K562 (cell line): ENCODE measurements at regions not wholly inside any gene's neighbourhood (a gene's known extent, or its start where the extent isn't known, plus 50 kb on each side); places are given as distances from the start of the nearest gene placed in this dataset.

Experiments
- ATAC-seq: fragments of 200-7000 bp; cut with Tn5 transposase; 3 replicates; pipeline ENCODE4 v1.9.1; 2020; ENCODE audit warnings: moderate library complexity
- BruUV-seq: library from RNA; stranded (reverse); fragments of 400-500 nt; replicated peaks from 2 replicates; lab custom pipeline; 2021; lab: Mats Ljungman, UMichigan
- CTCF ChIA-PET: fragments of 300-600 bp; formaldehyde crosslinking; extraction: SDS; loops from one replicate; lab custom pipeline; 2021; ENCODE audit warnings: low intra/inter-chr PET ratio; lab: Yijun Ruan, JAX
- POLR2A ChIA-PET: fragments of 300-600, 350-650 bp; sonication (Branson Sonifier 250); formaldehyde crosslinking; extraction: SDS; loops from one replicate; lab custom pipeline; 2021; ENCODE audit warnings: antibody characterized with exemption, inconsistent platforms; lab: Yijun Ruan, JAX
- DNase-seq, 4 experiments: peaks; one replicate each; pipeline versions ENCODE4 v3.0.0 to v3.0.0-alpha.2; 2011 to 2018; ENCODE audit warnings: low spot score in 3 of 4, mixed read lengths in 3 of 4; ENCODE audit errors: extremely low read depth in 1 of 4
- FAIRE-seq: peaks from 2 replicates; lab custom pipeline; 2011; peaks lifted over from hg19 to GRCh38; lab: Jason Lieb, UNC
- H2AFZ ChIP-seq: 2 replicates; pipeline ENCODE4 v1.6.0; 2011; ENCODE audit warnings: low read depth, low read length, control low read depth, inconsistent platforms
- H3K27ac ChIP-seq: fragments of 200-600 bp; 3 replicates; pipeline ENCODE4 v1.8.0; 2011; ENCODE audit warnings: low read depth, mild to moderate bottlenecking, control low read depth, inconsistent platforms, low read length, moderate library complexity, mixed read lengths; ENCODE audit errors: extremely low read depth
- H3K27me3 ChIP-seq, 2 experiments: fragments of 300-600 bp in 1 of 2; 2 replicates in 1 of 2; 3 replicates in 1 of 2; pipeline versions ENCODE4 v1.6.0 to v1.8.0; 2011; ENCODE audit warnings: inconsistent platforms in 2 of 2, low read length in 2 of 2, mild to moderate bottlenecking in 1 of 2, mixed read lengths in 1 of 2, moderate library complexity in 1 of 2; ENCODE audit not compliant: control insufficient read depth in 2 of 2, insufficient read depth in 2 of 2
- H3K36me3 ChIP-seq: fragments of 300-600 bp; 3 replicates; pipeline ENCODE4 v1.8.0; 2011; ENCODE audit warnings: mild to moderate bottlenecking, low read length, inconsistent platforms; ENCODE audit not compliant: control insufficient read depth, insufficient read depth
- H3K4me1 ChIP-seq, 2 experiments: fragments of 200-600 bp in 1 of 2; replicated peaks in 1 of 2; 2 replicates in 1 of 2; 3 replicates in 1 of 2; pipeline versions ENCODE4 v1.5.1 to v1.8.0; 2011; ENCODE audit warnings: inconsistent platforms in 2 of 2, low read length in 2 of 2, mild to moderate bottlenecking in 1 of 2, mixed read lengths in 1 of 2, moderate library complexity in 1 of 2; ENCODE audit not compliant: control insufficient read depth in 2 of 2, insufficient read depth in 2 of 2
- H3K4me2 ChIP-seq: 2 replicates; pipeline ENCODE4 v1.6.1; 2011; ENCODE audit warnings: low read length, control low read depth, inconsistent platforms, mixed read lengths; ENCODE audit not compliant: insufficient read depth
- H3K4me3 ChIP-seq: fragments of 200-600 bp; sonication (generic), shearing (Covaris generic); 2 replicates; pipeline ENCODE4 v1.5.1; 2016; ENCODE audit warnings: control low read depth, inconsistent platforms
- H3K79me2 ChIP-seq: fragments of 200-600 bp; 3 replicates; pipeline ENCODE4 v1.8.0; 2011; ENCODE audit warnings: low read length, inconsistent platforms; ENCODE audit not compliant: control insufficient read depth, insufficient read depth
- H3K9ac ChIP-seq, 2 experiments: 2 replicates each; pipeline versions ENCODE4 v1.6.0 to v1.6.1; 2011; ENCODE audit warnings: low read depth in 2 of 2, low read length in 2 of 2, control low read depth in 1 of 2, inconsistent platforms in 1 of 2, mild to moderate bottlenecking in 1 of 2, mixed read lengths in 1 of 2; ENCODE audit not compliant: insufficient read depth in 1 of 2
- H3K9me1 ChIP-seq: one replicate; pipeline ENCODE4 v1.6.0; 2011; ENCODE audit warnings: inconsistent platforms, mild to moderate bottlenecking, low read length, moderate library complexity; ENCODE audit not compliant: control insufficient read depth, insufficient read depth
- H3K9me3 ChIP-seq: replicated peaks from 2 replicates; pipeline ENCODE4 v1.5.1; 2011; ENCODE audit warnings: low read depth, low read length, inconsistent platforms; ENCODE audit not compliant: control insufficient read depth, insufficient read depth
- H4K20me1 ChIP-seq: replicated peaks from 2 replicates; pipeline ENCODE4 v1.6.1; 2011; ENCODE audit warnings: low read length, inconsistent platforms, mixed read lengths; ENCODE audit not compliant: control insufficient read depth, insufficient read depth
- DNMT1 ChIP-seq: fragments of 450-650 bp; IDR thresholded peaks from 2 replicates; pipeline ENCODE4 v1.6.1; 2016; ENCODE audit warnings: antibody characterized with exemption, mild to moderate bottlenecking
- ELF4 ChIP-seq: fragments of 450-650 bp; formaldehyde crosslinking; IDR thresholded peaks from 2 replicates; pipeline ENCODE4 v1.4.0; 2022; ENCODE audit warnings: missing genetic modification characterization
- FOSL1 ChIP-seq: fragments of 200-800 bp; sonication (Bioruptor generic); conservative IDR thresholded peaks from 2 replicates; pipeline ENCODE4 v1.6.1; 2016; ENCODE audit warnings: missing genetic modification characterization, missing compliant biosample characterization
- FOXA3 ChIP-seq, 2 experiments: fragments of 450-650 bp in 1 of 2; sonication (generic) in 1 of 2; formaldehyde crosslinking; IDR thresholded peaks in 1 of 2; conservative IDR thresholded peaks in 1 of 2; 2 replicates each; pipeline versions ENCODE4 v1.4.0 to v1.8.0; 2020 to 2022; ENCODE audit warnings: mild to moderate bottlenecking in 2 of 2, missing genetic modification reagents in 1 of 2
- GTF2A2 ChIP-seq: IDR thresholded peaks from 2 replicates; pipeline ENCODE4 v1.6.1; 2016; ENCODE audit warnings: mild to moderate bottlenecking, missing genetic modification characterization, missing compliant biosample characterization
- MAX ChIP-seq: sonication (generic); formaldehyde crosslinking; IDR thresholded peaks from 2 replicates; pipeline ENCODE4 v1.9.0; 2022; ENCODE audit warnings: mild to moderate bottlenecking, missing genetic modification reagents
- MECOM ChIP-seq: fragments of 250-450 bp; sonication (Bioruptor Pico); IDR thresholded peaks from 2 replicates; pipeline ENCODE4 v1.8.0; 2022; ENCODE audit warnings: inconsistent platforms
- PCBP1 ChIP-seq: fragments of 200-400 bp; formaldehyde crosslinking; IDR thresholded peaks from 2 replicates; pipeline ENCODE4 v1.6.1; 2018; ENCODE audit warnings: mild to moderate bottlenecking, low read depth, low read length; ENCODE audit not compliant: poor library complexity, severe bottlenecking
- PCBP2 ChIP-seq: fragments of 200-400 bp; formaldehyde crosslinking; IDR thresholded peaks from 2 replicates; pipeline ENCODE4 v1.6.1; 2018; ENCODE audit warnings: low read length, low read depth, mild to moderate bottlenecking, moderate library complexity; ENCODE audit not compliant: poor library complexity, severe bottlenecking
- POLR2AphosphoS2 ChIP-seq: IDR thresholded peaks from 2 replicates; pipeline ENCODE4 v1.6.1; 2012; ENCODE audit warnings: low read length, improper control_type of control experiment
- RBM39 ChIP-seq: fragments of 200-400 bp; formaldehyde crosslinking; optimal IDR thresholded peaks from 2 replicates; pipeline ENCODE3; 2018; ENCODE audit warnings: low read depth, low read length
- RFX5 ChIP-seq: IDR thresholded peaks from 2 replicates; pipeline ENCODE4 v1.6.1; 2011; ENCODE audit warnings: low read depth, mild to moderate bottlenecking, improper control_type of control experiment, low read length
- ZBTB26 ChIP-seq: fragments of 450-650 bp; formaldehyde crosslinking; IDR thresholded peaks from 2 replicates; pipeline ENCODE4 v1.4.0; 2022; ENCODE audit warnings: missing genetic modification characterization
- ZNF140 ChIP-seq: fragments of 250-450 bp; sonication (Bioruptor Pico); IDR thresholded peaks from 2 replicates; pipeline ENCODE4 v1.8.0; 2021; ENCODE audit warnings: moderate library complexity, mild to moderate bottlenecking, inconsistent platforms
- ZNF584 ChIP-seq: fragments of 200-800 bp; sonication (Bioruptor generic); IDR thresholded peaks from 2 replicates; pipeline ENCODE4 v1.6.1; 2016; ENCODE audit warnings: low read depth, mild to moderate bottlenecking, missing genetic modification characterization, missing compliant biosample characterization
- ZNF586 ChIP-seq: fragments of 450-650 bp; formaldehyde crosslinking; conservative IDR thresholded peaks from 2 replicates; pipeline ENCODE4 v1.4.0; 2020; ENCODE audit warnings: mild to moderate bottlenecking, moderate library complexity
- ZNF77 ChIP-seq: fragments of 250-450 bp; sonication (Bioruptor Pico); IDR thresholded peaks from 2 replicates; pipeline ENCODE4 v1.5.0; 2020
- WGBS: fragments of 100-300 bp; shearing (Covaris generic); methylation state at CpG from one replicate; pipeline ENCODE4 v1.1.6; 2016; ENCODE audit warnings: low coverage, mixed read lengths; ENCODE audit not compliant: insufficient coverage; ENCODE audit errors: missing lambda C conversion rate; 5-methylcytosine and 5-hydroxymethylcytosine counted together
- in situ Hi-C: fragments of 300-500 bp; cut with MboI; formaldehyde crosslinking; loops from 4 replicates; pipeline ENCODE4 v1.15.0; 2018; ENCODE audit warnings: inconsistent platforms, mixed read lengths
- intact Hi-C: fragments of 100-400 bp; cut with micrococcal nuclease; formaldehyde crosslinking; loops from 2 replicates; pipeline ENCODE4 v1.14.2; 2022

- H3K4me3 ChIP-seq: no peak overlapping the region
- no peaks in the 10 kb centered on the region for H3K36me3 ChIP-seq
- in situ Hi-C loops (no loop called here), intact Hi-C loops (loop anchor here (2.0 kb wide), 1 partner anchor 77 kb away; no protein-coding TSS in a partner anchor)
- H2AFZ ChIP-seq: no peak overlapping the region
- H3K27ac ChIP-seq: no peak overlapping the region
- H3K27me3 ChIP-seq: no peaks in the 10 kb centered on the region
- DNase-seq (no peak), FAIRE-seq (no peak)
- no peak overlapping the region for H3K4me2 ChIP-seq
- no peaks in the 10 kb centered on the region; the same call in 1 of the 2 replicates for H3K9me3 ChIP-seq
- H3K79me2 ChIP-seq: no peaks in the 10 kb centered on the region
- 2% methylated on average over 4 of the region's 4 CpGs for WGBS
- H4K20me1 ChIP-seq: no peaks in the 10 kb centered on the region
- BruUV-seq: no TSS peak
- no peaks in the 10 kb centered on the region for H3K9me1 ChIP-seq
- POLR2A ChIA-PET: interaction anchor here (0.6 kb wide), 1 partner anchor 346 kb away, joined by 4 read pairs; no protein-coding TSS in a partner anchor
- TF ChIP-seq DNMT1 (no peak), ELF4 (CRISPR knock-in tag) (no peak), PCBP1 (no peak), GTF2A2 (tag) (no peak)
- TF ChIP-seq, all 486 proteins: peak for 0
- ATAC-seq: no peak
- Histone ChIP-seq H3K9ac (no peak overlapping the region), H3K4me1 (no peaks in the 10 kb centered on the region)
- CTCF ChIA-PET: no interaction called here
Measured at GRCh38 chr2:116859708-116860107, 954.8 kb upstream of the DDX18 start.

GRCh38 chr2:116874021-116874420 lies 940.5 kb upstream of the DDX18 start:
- CTCF ChIA-PET: no interaction called here
- intact Hi-C loops (no loop called here), in situ Hi-C loops (no loop called here)
- DNase-seq (no peak), FAIRE-seq (no peak), ATAC-seq (no peak)
- no peak overlapping the region for H3K4me3 ChIP-seq
- no TSS peak for BruUV-seq
- H3K79me2 ChIP-seq: no peaks in the 10 kb centered on the region
- H3K9me3 ChIP-seq: no peaks in the 10 kb centered on the region
- H3K27me3 ChIP-seq: no peaks in the 10 kb centered on the region
- no peak overlapping the region for H3K4me2 ChIP-seq
- no peaks in the 10 kb centered on the region for H3K9me1 ChIP-seq
- H3K4me1 ChIP-seq: no peaks in the 10 kb centered on the region
- no peaks in the 10 kb centered on the region for H3K36me3 ChIP-seq
- no peak overlapping the region for H3K9ac ChIP-seq
- WGBS: 0% methylated on average over 5 of the region's 5 CpGs
- H3K27ac ChIP-seq: no peak overlapping the region
- no peaks in the 10 kb centered on the region for H4K20me1 ChIP-seq
- POLR2A ChIA-PET: no interaction called here
- no peak overlapping the region for H2AFZ ChIP-seq
- no peak for TF ChIP-seq PCBP2
- no peak for TF ChIP-seq RFX5
- no peak for TF ChIP-seq ZNF586 (CRISPR knock-in tag)
- TF ChIP-seq ZNF140 (CRISPR knock-in tag): no peak
- TF ChIP-seq MAX (CRISPR knock-in tag): no peak
- TF ChIP-seq RBM39: no peak
- TF ChIP-seq FOSL1 (tag): no peak
- TF ChIP-seq MECOM (CRISPR knock-in tag): no peak
- no peak for TF ChIP-seq ZNF77 (CRISPR knock-in tag)
- TF ChIP-seq ZNF584 (CRISPR knock-in tag): no peak
- no peak for TF ChIP-seq POLR2AphosphoS2
- no peak for TF ChIP-seq FOXA3 (CRISPR knock-in tag; conservative IDR thresholded peaks at IDR 0.05 in 1 of 2, IDR thresholded peaks at IDR 0.05 in 1 of 2)
- no peak for TF ChIP-seq ZBTB26
